ENCODE measurements at regions not wholly inside any gene's neighbourhood (a gene's known extent, or its start where the extent isn't known, plus 50 kb on each side); places are given as distances from the start of the nearest gene placed in this dataset.

- TF ChIP-seq CTCF (IDR thresholded peaks at IDR 0.05) (no peak), POLR2A (IDR thresholded peaks at IDR 0.05) (no peak), EP300 (IDR thresholded peaks at IDR 0.05) (no peak), POLR2AphosphoS5 (IDR thresholded peaks at IDR 0.05) (no peak)
These were observed 92.9 kb downstream of the SNRPE start for GRCh38 chr1:203954293-203954692.
